Suprapubic skin (tissue), 3 donors: ENCODE measurements at regions not wholly inside any gene's neighbourhood (a gene's known extent, or its start where the extent isn't known, plus 50 kb on each side); places are given as distances from the start of the nearest gene placed in this dataset.

Source experiments
- CTCF ChIP-seq, 2 donors: fragments of 200-600 bp in 1 of 2; fragments of 450-650 bp in 1 of 2; sonication (generic) in 1 of 2; IDR thresholded peaks; one replicate each; pipeline ENCODE4 v1.5.1; 2016 to 2019; ENCODE audit warnings: antibody characterized with exemption in 2 of 2, mild to moderate bottlenecking in 1 of 2, moderate library complexity in 1 of 2
- EP300 ChIP-seq: sonication (generic); formaldehyde crosslinking; IDR thresholded peaks from one replicate; pipeline ENCODE4 v1.6.1; 2017; ENCODE audit warnings: antibody characterized with exemption
- POLR2A ChIP-seq, 2 donors: fragments of 450-650 bp; IDR thresholded peaks; one replicate each; pipeline ENCODE4 v1.6.1; 2017; ENCODE audit warnings: antibody characterized with exemption in 2 of 2, mild to moderate bottlenecking in 2 of 2, moderate library complexity in 2 of 2

- TF ChIP-seq CTCF (IDR thresholded peaks at IDR 0.05), result no peak
- no peak for TF ChIP-seq EP300
- no peak for TF ChIP-seq POLR2A (IDR thresholded peaks at IDR 0.05)
These were observed 131.2 kb upstream of the MKI67 start for GRCh38 chr10:128257428-128257827.
